KMS-11 (cell line): ENCODE measurements at regions not wholly inside any gene's neighbourhood (a gene's known extent, or its start where the extent isn't known, plus 50 kb on each side); places are given as distances from the start of the nearest gene placed in this dataset.

Experiments used
- H2AFZ ChIP-seq: fragments of 200-600 bp; sonication (generic); 2 replicates; pipeline ENCODE4 v1.6.1; 2016; ENCODE audit warnings: antibody characterized with exemption, mixed run types, low read depth
- H3K27ac ChIP-seq: fragments of 200-600 bp; sonication (generic); 2 replicates; pipeline ENCODE4 v1.6.1; 2016; ENCODE audit warnings: mild to moderate bottlenecking, mixed run types
- H3K27me3 ChIP-seq: fragments of 200-600 bp; sonication (generic); 2 replicates; pipeline ENCODE4 v1.6.1; 2017; ENCODE audit warnings: mild to moderate bottlenecking, low read depth, mixed run types, moderate library complexity; ENCODE audit not compliant: insufficient read depth
- H3K36me3 ChIP-seq: fragments of 200-600 bp; sonication (generic); 2 replicates; pipeline ENCODE4 v1.6.1; 2017; ENCODE audit warnings: mild to moderate bottlenecking, mixed run types; ENCODE audit not compliant: insufficient read depth
- H3K4me1 ChIP-seq: fragments of 200-600 bp; sonication (generic); 2 replicates; pipeline ENCODE4 v1.6.1; 2016; ENCODE audit warnings: mild to moderate bottlenecking, low read depth, mixed run types; ENCODE audit not compliant: poor library complexity, severe bottlenecking
- H3K4me2 ChIP-seq: fragments of 200-600 bp; sonication (generic); 2 replicates; pipeline ENCODE4 v1.7.0; 2016; ENCODE audit warnings: mild to moderate bottlenecking, mixed run types
- H3K4me3 ChIP-seq: fragments of 200-600 bp; sonication (generic); IDR thresholded peaks from 2 replicates; pipeline ENCODE4 v1.6.1; 2017; ENCODE audit warnings: low read depth, low read length, mixed read lengths; ENCODE audit not compliant: insufficient read depth
- H3K79me2 ChIP-seq: fragments of 200-600 bp; sonication (generic); 2 replicates; pipeline ENCODE4 v1.6.1; 2016; ENCODE audit warnings: low read depth, mixed run types; ENCODE audit not compliant: insufficient read depth
- H3K9ac ChIP-seq: fragments of 200-600 bp; sonication (generic); 2 replicates; pipeline ENCODE4 v1.6.1; 2016; ENCODE audit warnings: mild to moderate bottlenecking, mixed run types
- H4K20me1 ChIP-seq: fragments of 200-600 bp; sonication (generic); 2 replicates; pipeline ENCODE4 v1.6.1; 2016; ENCODE audit warnings: mild to moderate bottlenecking, mixed run types; ENCODE audit not compliant: insufficient read depth
- TF ChIP-seq, protein P1 (sequence below): fragments of 200-600 bp; sonication (generic); conservative IDR thresholded peaks from 2 replicates; pipeline ENCODE4 v1.6.1; 2017; ENCODE audit warnings: low read depth, mild to moderate bottlenecking, antibody characterized with exemption, low read length, moderate library complexity, mixed read lengths

DNA sequence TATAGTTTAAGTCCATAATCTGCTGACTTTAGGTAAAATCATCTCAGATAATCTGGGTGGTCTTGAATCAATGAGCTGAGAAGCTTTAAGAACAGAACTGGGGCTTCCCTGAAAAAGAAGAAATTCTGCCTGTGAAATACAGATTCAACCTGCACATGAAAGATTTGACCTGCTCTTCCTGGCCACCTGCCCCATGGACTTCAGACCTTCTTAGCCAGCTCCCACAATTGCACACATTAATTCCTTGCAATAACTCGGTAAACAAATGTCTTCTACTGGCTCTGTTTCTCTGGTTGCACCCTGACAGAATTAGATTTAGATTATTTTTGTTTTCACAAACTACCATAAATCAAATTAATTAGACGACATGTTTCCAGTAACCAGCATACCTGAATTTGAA lies 2117.9 kb upstream of the C9orf72 start:
- no peaks in the 10 kb centered on the region for H3K79me2 ChIP-seq
- H3K4me1 ChIP-seq = no peaks in the 10 kb centered on the region
- H3K27ac ChIP-seq = no peak overlapping the region
- no peaks in the 10 kb centered on the region for H4K20me1 ChIP-seq
- no peaks in the 10 kb centered on the region for H3K36me3 ChIP-seq
- TF ChIP-seq, protein P1, sequence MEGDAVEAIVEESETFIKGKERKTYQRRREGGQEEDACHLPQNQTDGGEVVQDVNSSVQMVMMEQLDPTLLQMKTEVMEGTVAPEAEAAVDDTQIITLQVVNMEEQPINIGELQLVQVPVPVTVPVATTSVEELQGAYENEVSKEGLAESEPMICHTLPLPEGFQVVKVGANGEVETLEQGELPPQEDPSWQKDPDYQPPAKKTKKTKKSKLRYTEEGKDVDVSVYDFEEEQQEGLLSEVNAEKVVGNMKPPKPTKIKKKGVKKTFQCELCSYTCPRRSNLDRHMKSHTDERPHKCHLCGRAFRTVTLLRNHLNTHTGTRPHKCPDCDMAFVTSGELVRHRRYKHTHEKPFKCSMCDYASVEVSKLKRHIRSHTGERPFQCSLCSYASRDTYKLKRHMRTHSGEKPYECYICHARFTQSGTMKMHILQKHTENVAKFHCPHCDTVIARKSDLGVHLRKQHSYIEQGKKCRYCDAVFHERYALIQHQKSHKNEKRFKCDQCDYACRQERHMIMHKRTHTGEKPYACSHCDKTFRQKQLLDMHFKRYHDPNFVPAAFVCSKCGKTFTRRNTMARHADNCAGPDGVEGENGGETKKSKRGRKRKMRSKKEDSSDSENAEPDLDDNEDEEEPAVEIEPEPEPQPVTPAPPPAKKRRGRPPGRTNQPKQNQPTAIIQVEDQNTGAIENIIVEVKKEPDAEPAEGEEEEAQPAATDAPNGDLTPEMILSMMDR = no peak
- H3K4me3 ChIP-seq = no peak overlapping the region
- no peaks in the 10 kb centered on the region for H3K27me3 ChIP-seq
- no peak overlapping the region for H2AFZ ChIP-seq
- H3K9ac ChIP-seq = no peak overlapping the region
- no peak overlapping the region for H3K4me2 ChIP-seq

DNA sequence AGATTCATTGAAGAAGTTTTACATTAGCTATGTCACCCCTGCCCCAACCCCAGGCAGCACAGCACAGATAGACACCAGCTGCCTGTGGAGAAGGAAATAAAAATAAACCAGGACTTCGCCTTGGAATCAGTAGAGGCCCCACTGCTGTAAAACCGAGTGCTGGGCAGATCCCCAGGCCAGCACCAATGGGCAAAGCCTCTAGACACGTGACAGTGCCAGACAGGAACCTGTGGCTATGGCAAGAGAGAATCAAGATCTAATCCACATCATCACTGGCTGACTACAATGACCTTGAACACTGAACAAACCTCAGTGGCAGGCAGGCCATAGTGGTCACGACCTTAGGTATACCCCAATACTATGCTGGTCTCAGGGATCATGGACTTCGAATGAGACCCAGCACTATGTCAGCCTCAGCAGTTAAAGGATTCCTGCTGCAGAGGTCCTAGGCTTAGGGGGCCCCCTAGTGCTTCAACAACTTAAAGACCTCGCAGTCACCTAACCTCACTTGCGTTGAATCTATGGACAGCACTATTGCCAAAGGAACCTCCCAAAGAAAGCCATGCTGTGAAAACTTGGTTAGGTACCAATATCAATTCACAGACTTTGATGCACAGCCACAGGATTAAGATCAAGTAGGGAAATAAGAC lies 2118.6 kb upstream of the C9orf72 start:
- Histone ChIP-seq H2AFZ (no peak overlapping the region), H4K20me1 (no peaks in the 10 kb centered on the region), H3K27ac (no peak overlapping the region)

DNA sequence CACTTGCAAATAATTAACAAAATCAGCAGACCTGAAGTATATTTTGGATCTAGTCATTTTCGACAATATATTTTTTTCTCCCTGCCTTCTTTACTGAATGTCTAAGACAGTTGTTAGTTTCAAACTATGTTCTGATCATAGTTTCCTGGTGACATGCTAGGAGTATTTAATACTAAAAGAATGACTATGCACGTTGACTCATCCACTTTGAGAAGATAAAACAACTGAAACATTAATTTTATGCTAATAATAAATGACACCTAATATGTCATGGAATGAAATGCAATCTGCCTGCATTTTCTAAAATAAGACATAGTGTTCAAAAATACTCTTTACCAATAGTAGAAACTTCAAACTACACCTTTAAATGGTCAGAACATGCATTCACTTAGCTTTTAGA lies 2123.7 kb upstream of the C9orf72 start:
- no peak overlapping the region for H3K4me2 ChIP-seq
- TF ChIP-seq, protein P1 = no peak

More for the DNA sequence above, 2118.6 kb upstream of the C9orf72 start:
- Histone ChIP-seq H3K27me3 (no peaks in the 10 kb centered on the region), H3K4me2 (no peak overlapping the region), H3K4me3 (no peak overlapping the region), H3K4me1 (no peaks in the 10 kb centered on the region), H3K9ac (no peak overlapping the region), H3K36me3 (no peaks in the 10 kb centered on the region), H3K79me2 (no peaks in the 10 kb centered on the region)
- TF ChIP-seq, protein P1 = peak; percentile 30; the same call in 1 of the 2 replicates

DNA sequence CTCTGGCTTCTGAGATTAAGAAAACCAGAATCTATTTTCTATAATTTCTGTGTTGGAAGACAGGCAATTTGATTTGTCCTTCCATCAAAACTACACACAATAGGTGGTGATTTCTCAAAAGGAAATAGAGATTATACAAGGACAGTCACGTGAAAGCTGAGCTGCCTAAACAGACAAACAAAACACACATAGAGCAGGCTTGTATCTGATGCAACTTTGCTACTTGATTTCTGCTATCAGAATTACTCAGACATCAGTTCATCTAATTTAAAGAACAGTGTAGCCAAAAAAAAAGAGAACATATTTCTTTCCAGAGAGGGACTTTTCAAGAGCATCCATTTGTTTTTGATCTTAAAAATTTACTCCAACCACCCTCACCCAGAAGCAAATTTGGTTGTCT lies 2128.3 kb upstream of the C9orf72 start:
- H3K27ac ChIP-seq = no peak overlapping the region
- no peaks in the 10 kb centered on the region for H3K4me1 ChIP-seq
- TF ChIP-seq, protein P1 = no peak
- H2AFZ ChIP-seq = no peak overlapping the region
- no peaks in the 10 kb centered on the region for H3K79me2 ChIP-seq
- no peaks in the 10 kb centered on the region for H3K36me3 ChIP-seq
- no peaks in the 10 kb centered on the region for H3K27me3 ChIP-seq
- no peaks in the 10 kb centered on the region for H4K20me1 ChIP-seq
- H3K4me3 ChIP-seq = no peak overlapping the region
- H3K4me2 ChIP-seq = no peak overlapping the region
- no peak overlapping the region for H3K9ac ChIP-seq

More for the DNA sequence above, 2123.7 kb upstream of the C9orf72 start:
- Histone ChIP-seq H3K4me1 (no peaks in the 10 kb centered on the region), H2AFZ (no peak overlapping the region), H3K4me3 (no peak overlapping the region), H3K79me2 (no peaks in the 10 kb centered on the region), H3K9ac (no peak overlapping the region), H4K20me1 (no peaks in the 10 kb centered on the region), H3K36me3 (no peaks in the 10 kb centered on the region), H3K27me3 (no peaks in the 10 kb centered on the region), H3K27ac (no peak overlapping the region)
